HL-60 (cell line): ENCODE measurements at regions not wholly inside any gene's neighbourhood (a gene's known extent, or its start where the extent isn't known, plus 50 kb on each side); places are given as distances from the start of the nearest gene placed in this dataset.

Experiments
- DNase-seq, 2 experiments: peaks; one replicate each; pipeline ENCODE4 v3.0.0-alpha.2; 2010 to 2020; ENCODE audit warnings: low read depth in 1 of 2, low spot score in 1 of 2
- H3K27ac ChIP-seq: fragments of 250-450 bp; sonication (Bioruptor Pico); replicated peaks from 2 replicates; pipeline ENCODE4 v1.5.1; 2020; ENCODE audit warnings: mild to moderate bottlenecking, moderate library complexity
- H3K27me3 ChIP-seq: fragments of 250-450 bp; sonication (Bioruptor Pico); 2 replicates; pipeline ENCODE4 v1.5.1; 2021; ENCODE audit warnings: mild to moderate bottlenecking, moderate library complexity; ENCODE audit not compliant: insufficient read depth, poor library complexity, severe bottlenecking
- H3K4me3 ChIP-seq: replicated peaks from 2 replicates; pipeline ENCODE4 v1.5.1; 2011; ENCODE audit warnings: mild to moderate bottlenecking, control low read depth, low read length; ENCODE audit not compliant: insufficient read depth
- CTCF ChIP-seq: IDR thresholded peaks from one replicate; pipeline ENCODE4 v1.5.1; 2011; ENCODE audit warnings: low read length, control low read depth, inconsistent platforms; ENCODE audit not compliant: insufficient read depth
- GABPA ChIP-seq: IDR thresholded peaks from 2 replicates; pipeline ENCODE4 v1.6.1; 2012; ENCODE audit warnings: low read depth
- POLR2AphosphoS5 ChIP-seq: IDR thresholded peaks from 2 replicates; pipeline ENCODE4 v1.6.1; 2012; ENCODE audit warnings: low read depth
- REST ChIP-seq: IDR thresholded peaks from 2 replicates; pipeline ENCODE4 v1.6.1; 2012; ENCODE audit warnings: low read depth; ENCODE audit not compliant: insufficient replicate concordance
- SPI1 ChIP-seq: IDR thresholded peaks from 2 replicates; pipeline ENCODE4 v1.6.1; 2012; ENCODE audit warnings: low read depth, mild to moderate bottlenecking, borderline replicate concordance

- H3K4me3 ChIP-seq: no peak overlapping the region
- H3K27me3 ChIP-seq: peaks cover 9% of the 10 kb centered on the region
- TF ChIP-seq SPI1 (no peak), POLR2AphosphoS5 (no peak), GABPA (no peak), REST (no peak), CTCF (no peak)
- no peak for DNase-seq
- no peak overlapping the region for H3K27ac ChIP-seq
Observed at GRCh38 chr2:196546151-196546919, 93.2 kb upstream of the CCDC150 start.

GRCh38 chr2:196549052-196549451, 90.5 kb upstream of the CCDC150 start:
- H3K27ac ChIP-seq: no peak overlapping the region
- H3K27me3 ChIP-seq: peaks cover 13% of the 10 kb centered on the region
- DNase-seq: no peak
- no peak overlapping the region for H3K4me3 ChIP-seq
- TF ChIP-seq CTCF: no peak
- TF ChIP-seq SPI1: no peak

DNA sequence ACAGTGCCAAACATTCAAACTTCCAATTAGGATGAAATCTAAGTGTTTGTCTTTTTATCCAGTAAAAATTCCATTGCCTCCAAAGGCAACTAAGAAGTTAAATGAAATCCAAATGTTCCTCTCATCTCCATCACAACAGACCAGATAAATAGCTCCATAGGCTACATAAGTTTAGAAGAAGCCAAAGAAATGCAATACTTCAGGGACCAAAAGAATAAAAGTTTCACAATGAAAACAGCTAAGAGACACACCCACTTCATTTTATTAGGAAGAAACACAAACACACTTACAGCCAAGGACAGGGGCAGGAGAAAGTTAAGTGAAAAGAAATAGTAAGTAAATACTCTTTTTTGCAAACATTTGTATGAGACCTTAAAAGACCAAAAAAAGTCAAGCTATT, 88.5 kb upstream of the CCDC150 start:
- Histone ChIP-seq H3K27ac (no peak overlapping the region), H3K4me3 (no peak overlapping the region), H3K27me3 (peaks cover 13% of the 10 kb centered on the region)
- TF ChIP-seq CTCF (no peak), SPI1 (no peak)
- DNase-seq: no peak

DNA sequence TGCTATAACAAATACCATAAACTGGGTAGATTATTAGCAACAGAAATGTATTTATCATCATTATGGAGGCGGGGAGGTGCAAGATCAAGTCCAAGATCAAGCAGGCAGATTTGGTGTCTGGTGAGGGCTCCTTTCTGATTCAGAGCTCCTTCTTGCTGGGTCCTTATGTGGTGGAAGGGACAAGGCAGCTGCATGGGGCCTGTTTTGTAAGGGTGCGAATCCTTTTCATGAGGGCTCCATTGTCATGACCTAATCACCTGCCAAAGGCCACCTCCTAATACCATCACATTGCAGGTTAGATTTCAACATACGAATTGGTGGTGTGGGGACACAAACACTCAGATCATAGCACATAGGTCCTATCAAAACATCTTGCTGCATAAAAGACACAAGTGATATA, 84.4 kb upstream of the CCDC150 start:
- peaks cover 12% of the 10 kb centered on the region for H3K27me3 ChIP-seq
- TF ChIP-seq SPI1: no peak
- no peak for TF ChIP-seq POLR2AphosphoS5
- TF ChIP-seq REST: no peak
- no peak for TF ChIP-seq GABPA
- TF ChIP-seq CTCF: no peak
- H3K27ac ChIP-seq: no peak overlapping the region
- no peak for DNase-seq
- H3K4me3 ChIP-seq: no peak overlapping the region
